A549 (cell line): ENCODE measurements at regions not wholly inside any gene's neighbourhood (a gene's known extent, or its start where the extent isn't known, plus 50 kb on each side); places are given as distances from the start of the nearest gene placed in this dataset.

Source experiments
- BHLHE40 ChIP-seq: IDR thresholded peaks from 2 replicates; pipeline ENCODE4 v1.6.1; 2012; ENCODE audit warnings: low read depth, low read length, inconsistent platforms
- CEBPB ChIP-seq, 2 experiments: fragments of >200 bp in 1 of 2; sonication (Bioruptor Twin) in 1 of 2; formaldehyde crosslinking in 1 of 2; IDR thresholded peaks; 2 replicates each; pipeline ENCODE4 v1.6.1; 2012 to 2016
- CTCF ChIP-seq: fragments of >200 bp; sonication (Bioruptor Twin); formaldehyde crosslinking; IDR thresholded peaks from 3 replicates; pipeline ENCODE4 v1.5.1; 2016
- EP300 ChIP-seq, 2 experiments: fragments of >200 bp; sonication (Bioruptor Twin); formaldehyde crosslinking; IDR thresholded peaks; 2 replicates in 1 of 2; 3 replicates in 1 of 2; pipeline ENCODE4 v1.6.1; 2016 to 2017
- ESRRA ChIP-seq: fragments of 150-350 bp; IDR thresholded peaks from 2 replicates; pipeline ENCODE4 v1.6.1; 2014; ENCODE audit warnings: mild to moderate bottlenecking, low read length, borderline replicate concordance
- JUN ChIP-seq, 2 experiments: fragments of >200 bp; sonication (Bioruptor Twin); formaldehyde crosslinking; IDR thresholded peaks; 2 replicates in 1 of 2; 3 replicates in 1 of 2; pipeline ENCODE4 v1.6.1; 2016 to 2017
- KDM1A ChIP-seq: fragments of 200-600 bp; sonication (generic); IDR thresholded peaks from 2 replicates; pipeline ENCODE4 v1.6.1; 2016; ENCODE audit warnings: low read depth, mild to moderate bottlenecking
- MAX ChIP-seq: IDR thresholded peaks from 2 replicates; pipeline ENCODE4 v1.6.1; 2012
- NR3C1 ChIP-seq: fragments of >200 bp; sonication (Bioruptor Twin); formaldehyde crosslinking; IDR thresholded peaks from 3 replicates; pipeline ENCODE4 v1.6.1; 2017
- POLR2A ChIP-seq: IDR thresholded peaks from 2 replicates; pipeline ENCODE4 v1.6.1; 2012; ENCODE audit warnings: mild to moderate bottlenecking, low read length
- RNF2 ChIP-seq: fragments of 200-600 bp; sonication (generic); IDR thresholded peaks from 2 replicates; pipeline ENCODE4 v1.6.1; 2016; ENCODE audit warnings: low read depth, mild to moderate bottlenecking, antibody characterized with exemption, moderate library complexity, borderline replicate concordance
- SREBF2 ChIP-seq: fragments of 450-650 bp; IDR thresholded peaks from 2 replicates; pipeline ENCODE4 v1.6.1; 2014; ENCODE audit warnings: mild to moderate bottlenecking, moderate library complexity
- TF ChIP-seq, protein P1 (sequence below): fragments of 200-600 bp; sonication (generic); IDR thresholded peaks from 2 replicates; pipeline ENCODE4 v1.6.1; 2016; ENCODE audit warnings: antibody characterized with exemption, mild to moderate bottlenecking, moderate library complexity
- TF ChIP-seq, protein P2 (sequence below): fragments of 250-450 bp; sonication (Bioruptor Pico); IDR thresholded peaks from 2 replicates; pipeline ENCODE4 v1.5.0; 2021; ENCODE audit warnings: mild to moderate bottlenecking, moderate library complexity, borderline replicate concordance

- no peak for TF ChIP-seq POLR2A
- TF ChIP-seq, protein P1, sequence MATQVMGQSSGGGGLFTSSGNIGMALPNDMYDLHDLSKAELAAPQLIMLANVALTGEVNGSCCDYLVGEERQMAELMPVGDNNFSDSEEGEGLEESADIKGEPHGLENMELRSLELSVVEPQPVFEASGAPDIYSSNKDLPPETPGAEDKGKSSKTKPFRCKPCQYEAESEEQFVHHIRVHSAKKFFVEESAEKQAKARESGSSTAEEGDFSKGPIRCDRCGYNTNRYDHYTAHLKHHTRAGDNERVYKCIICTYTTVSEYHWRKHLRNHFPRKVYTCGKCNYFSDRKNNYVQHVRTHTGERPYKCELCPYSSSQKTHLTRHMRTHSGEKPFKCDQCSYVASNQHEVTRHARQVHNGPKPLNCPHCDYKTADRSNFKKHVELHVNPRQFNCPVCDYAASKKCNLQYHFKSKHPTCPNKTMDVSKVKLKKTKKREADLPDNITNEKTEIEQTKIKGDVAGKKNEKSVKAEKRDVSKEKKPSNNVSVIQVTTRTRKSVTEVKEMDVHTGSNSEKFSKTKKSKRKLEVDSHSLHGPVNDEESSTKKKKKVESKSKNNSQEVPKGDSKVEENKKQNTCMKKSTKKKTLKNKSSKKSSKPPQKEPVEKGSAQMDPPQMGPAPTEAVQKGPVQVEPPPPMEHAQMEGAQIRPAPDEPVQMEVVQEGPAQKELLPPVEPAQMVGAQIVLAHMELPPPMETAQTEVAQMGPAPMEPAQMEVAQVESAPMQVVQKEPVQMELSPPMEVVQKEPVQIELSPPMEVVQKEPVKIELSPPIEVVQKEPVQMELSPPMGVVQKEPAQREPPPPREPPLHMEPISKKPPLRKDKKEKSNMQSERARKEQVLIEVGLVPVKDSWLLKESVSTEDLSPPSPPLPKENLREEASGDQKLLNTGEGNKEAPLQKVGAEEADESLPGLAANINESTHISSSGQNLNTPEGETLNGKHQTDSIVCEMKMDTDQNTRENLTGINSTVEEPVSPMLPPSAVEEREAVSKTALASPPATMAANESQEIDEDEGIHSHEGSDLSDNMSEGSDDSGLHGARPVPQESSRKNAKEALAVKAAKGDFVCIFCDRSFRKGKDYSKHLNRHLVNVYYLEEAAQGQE = no peak
- no peak for TF ChIP-seq CTCF
- TF ChIP-seq, protein P2, sequence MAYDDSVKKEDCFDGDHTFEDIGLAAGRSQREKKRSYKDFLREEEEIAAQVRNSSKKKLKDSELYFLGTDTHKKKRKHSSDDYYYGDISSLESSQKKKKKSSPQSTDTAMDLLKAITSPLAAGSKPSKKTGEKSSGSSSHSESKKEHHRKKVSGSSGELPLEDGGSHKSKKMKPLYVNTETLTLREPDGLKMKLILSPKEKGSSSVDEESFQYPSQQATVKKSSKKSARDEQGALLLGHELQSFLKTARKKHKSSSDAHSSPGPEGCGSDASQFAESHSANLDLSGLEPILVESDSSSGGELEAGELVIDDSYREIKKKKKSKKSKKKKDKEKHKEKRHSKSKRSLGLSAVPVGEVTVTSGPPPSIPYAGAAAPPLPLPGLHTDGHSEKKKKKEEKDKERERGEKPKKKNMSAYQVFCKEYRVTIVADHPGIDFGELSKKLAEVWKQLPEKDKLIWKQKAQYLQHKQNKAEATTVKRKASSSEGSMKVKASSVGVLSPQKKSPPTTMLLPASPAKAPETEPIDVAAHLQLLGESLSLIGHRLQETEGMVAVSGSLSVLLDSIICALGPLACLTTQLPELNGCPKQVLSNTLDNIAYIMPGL (CRISPR knock-in tag) = no peak
- TF ChIP-seq CEBPB (IDR thresholded peaks at IDR 0.05) = no peak
- TF ChIP-seq SREBF2 = no peak
- TF ChIP-seq RNF2 = no peak
- no peak for TF ChIP-seq EP300 (IDR thresholded peaks at IDR 0.05)
- no peak for TF ChIP-seq JUN (IDR thresholded peaks at IDR 0.05)
- no peak for TF ChIP-seq NR3C1
- no peak for TF ChIP-seq ESRRA
- TF ChIP-seq BHLHE40 = no peak
- TF ChIP-seq MAX = no peak
- TF ChIP-seq KDM1A = no peak
Measured at GRCh38 chr6:19432966-19433498, 404.1 kb upstream of the ID4 start.
